Renal cortical epithelial cell (primary cell): ENCODE measurements at regions not wholly inside any gene's neighbourhood (a gene's known extent, or its start where the extent isn't known, plus 50 kb on each side); places are given as distances from the start of the nearest gene placed in this dataset.

Experiments used
- DNase-seq: peaks from one replicate; pipeline ENCODE4 v3.0.0-alpha.2; 2011; ENCODE audit warnings: low read depth

DNA sequence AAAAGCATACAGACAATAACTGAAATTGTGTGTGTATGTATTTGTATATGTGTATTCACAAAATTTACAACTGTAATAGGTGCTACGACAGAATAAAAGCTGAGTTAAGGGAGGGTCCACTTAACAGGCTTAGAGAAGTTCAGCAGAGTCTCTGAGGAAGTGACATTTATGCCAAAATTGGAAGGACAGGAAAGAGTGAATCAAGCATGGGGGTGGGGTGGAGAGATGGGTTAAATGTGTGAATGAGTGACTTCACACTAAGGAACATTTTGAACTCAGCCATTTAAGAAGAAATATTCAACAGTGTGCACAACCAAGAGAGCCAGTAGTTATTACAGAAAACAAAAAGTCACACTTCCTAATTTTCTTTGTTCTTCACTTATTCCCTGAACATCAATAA lies 53.8 kb upstream of the RGS1 start:
- DNase-seq: no peak

DNA sequence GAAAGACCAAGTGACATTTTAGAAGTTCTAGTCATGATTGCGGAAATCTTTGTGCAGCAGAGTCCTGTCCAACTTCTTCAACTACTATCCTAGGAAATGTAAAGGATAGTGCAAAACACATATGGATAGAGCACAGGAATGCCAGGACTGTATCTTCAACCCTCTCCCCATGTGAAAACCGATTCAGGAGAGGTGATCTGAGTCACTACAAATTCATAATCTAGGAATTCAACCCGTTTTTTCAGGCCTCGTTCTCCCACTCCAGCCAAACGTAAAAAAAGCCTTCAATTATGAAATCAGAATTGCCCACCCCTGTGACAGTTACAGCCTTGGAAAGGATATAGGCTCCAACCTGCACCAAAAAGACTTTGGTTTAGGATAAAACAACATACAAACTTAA lies 52.9 kb upstream of the RGS1 start:
- DNase-seq: no peak

DNA sequence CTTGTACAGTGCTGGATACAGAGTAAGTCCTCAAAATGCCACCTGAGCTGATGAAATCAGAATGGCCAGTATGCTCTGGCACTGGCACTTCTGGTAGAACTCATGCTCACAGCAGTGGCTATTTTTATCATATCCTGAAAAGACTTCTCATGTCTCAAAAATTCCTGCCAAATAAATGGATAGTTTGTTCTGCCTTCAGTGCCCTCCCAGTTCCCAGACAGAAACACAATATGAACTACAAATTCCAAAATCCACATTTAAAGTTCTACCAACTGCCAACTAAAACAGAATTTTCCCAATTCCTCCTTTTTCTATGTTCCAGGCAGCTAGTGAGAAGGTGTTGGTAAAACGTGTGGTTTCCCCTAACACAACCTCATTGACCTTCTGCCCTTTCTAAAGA lies 51.4 kb upstream of the RGS1 start:
- no peak for DNase-seq
